ENCODE measurements at regions not wholly inside any gene's neighbourhood (a gene's known extent, or its start where the extent isn't known, plus 50 kb on each side); places are given as distances from the start of the nearest gene placed in this dataset.

DNA sequence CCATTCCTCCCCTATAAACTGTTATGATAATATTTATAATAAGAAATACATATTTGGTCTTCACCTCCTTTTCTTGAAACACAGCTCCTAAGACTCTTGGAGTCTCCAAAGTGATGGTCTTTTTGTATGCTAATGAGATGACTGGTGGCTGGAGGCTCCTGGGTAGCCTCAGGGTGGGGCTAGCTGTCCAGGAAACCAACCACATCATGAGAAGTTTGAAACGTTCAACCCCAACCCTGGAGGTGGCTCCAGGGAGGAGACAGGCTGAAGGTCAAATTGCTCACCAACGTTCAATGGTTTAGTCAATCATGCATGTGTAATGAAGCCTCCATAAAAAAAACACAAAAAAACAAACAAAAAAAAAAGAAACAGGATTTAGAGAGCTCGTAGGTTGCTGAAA lies 298.7 kb upstream of the MGAT5 start:
- Histone ChIP-seq H3K36me3 (ENCODE audit: control insufficient read depth in 1 of 2, insufficient read depth in 2 of 2, low read length in 2 of 2) (no peaks in the 10 kb centered on the region), H3K9me3 (ENCODE audit: control insufficient read depth in 1 of 2, low read length in 2 of 2) (no peaks in the 10 kb centered on the region), H3K27me3 (ENCODE audit: control insufficient read depth in 1 of 2, insufficient read depth in 2 of 2, low read length in 2 of 2) (no peaks in the 10 kb centered on the region), H3K4me1 (ENCODE audit: control insufficient read depth in 1 of 2, insufficient read depth in 2 of 2, low read length in 2 of 2) (no peaks in the 10 kb centered on the region), H3K9ac (ENCODE audit: low read depth in 1 of 2, low read length in 2 of 2) (no peak overlapping the region), H3K4me3 (ENCODE audit: low read depth in 1 of 2, low read length in 2 of 2) (no peak overlapping the region), H3K27ac (ENCODE audit: low read depth, low read length) (no peak overlapping the region)

DNA sequence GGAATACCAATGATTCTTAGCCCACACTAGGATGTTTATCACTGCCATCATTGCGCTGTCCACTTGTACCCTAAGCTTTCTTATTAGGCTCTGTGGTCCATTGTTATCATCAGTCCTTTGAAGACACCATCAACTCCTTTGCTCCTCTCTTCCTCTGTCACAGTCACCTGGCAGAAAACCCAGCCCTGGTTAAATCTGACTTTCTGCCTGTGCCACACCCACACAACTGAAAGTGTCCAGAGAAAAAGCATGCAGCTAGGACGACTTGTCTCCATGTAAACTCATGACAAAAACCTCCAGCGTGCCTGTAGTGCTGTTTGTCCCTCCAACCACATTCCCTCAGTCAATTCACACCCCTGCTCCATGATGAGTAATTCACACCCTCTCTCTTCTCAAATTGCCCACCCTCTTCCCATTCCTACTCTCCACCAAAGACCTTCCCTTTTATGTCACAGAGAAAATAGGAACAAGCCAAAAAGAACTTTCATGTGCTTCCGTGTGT lies 297.4 kb upstream of the MGAT5 start:
- Histone ChIP-seq H3K9me3 (ENCODE audit: control insufficient read depth in 1 of 2, low read length in 2 of 2) (no peaks in the 10 kb centered on the region), H3K27ac (ENCODE audit: low read depth, low read length) (no peak overlapping the region), H3K27me3 (ENCODE audit: control insufficient read depth in 1 of 2, insufficient read depth in 2 of 2, low read length in 2 of 2) (no peaks in the 10 kb centered on the region), H3K4me1 (ENCODE audit: control insufficient read depth in 1 of 2, insufficient read depth in 2 of 2, low read length in 2 of 2) (no peaks in the 10 kb centered on the region), H3K4me3 (ENCODE audit: low read depth in 1 of 2, low read length in 2 of 2) (no peak overlapping the region), H3K9ac (ENCODE audit: low read depth in 1 of 2, low read length in 2 of 2) (no peak overlapping the region), H3K36me3 (ENCODE audit: control insufficient read depth in 1 of 2, insufficient read depth in 2 of 2, low read length in 2 of 2) (no peaks in the 10 kb centered on the region)

- Histone ChIP-seq H3K4me1 (ENCODE audit: control insufficient read depth in 1 of 2, insufficient read depth in 2 of 2, low read length in 2 of 2) (no peaks in the 10 kb centered on the region), H3K27me3 (ENCODE audit: control insufficient read depth in 1 of 2, insufficient read depth in 2 of 2, low read length in 2 of 2) (no peaks in the 10 kb centered on the region), H3K27ac (ENCODE audit: low read depth, low read length) (no peak overlapping the region), H3K9me3 (ENCODE audit: control insufficient read depth in 1 of 2, low read length in 2 of 2) (no peaks in the 10 kb centered on the region), H3K36me3 (ENCODE audit: control insufficient read depth in 1 of 2, insufficient read depth in 2 of 2, low read length in 2 of 2) (no peaks in the 10 kb centered on the region), H3K9ac (ENCODE audit: low read depth in 1 of 2, low read length in 2 of 2) (no peak overlapping the region), H3K4me3 (ENCODE audit: low read depth in 1 of 2, low read length in 2 of 2) (no peak overlapping the region)
Observed at GRCh38 chr2:133957724-133958480, 296.0 kb upstream of the MGAT5 start.

GRCh38 chr2:133959066-133959465 lies 294.8 kb upstream of the MGAT5 start:
- no peaks in the 10 kb centered on the region for H3K4me1 ChIP-seq (ENCODE audit: control insufficient read depth in 1 of 2, insufficient read depth in 2 of 2, low read length in 2 of 2)
- H3K36me3 ChIP-seq (ENCODE audit: control insufficient read depth in 1 of 2, insufficient read depth in 2 of 2, low read length in 2 of 2), result no peaks in the 10 kb centered on the region
- H3K9me3 ChIP-seq (ENCODE audit: control insufficient read depth in 1 of 2, low read length in 2 of 2), result no peaks in the 10 kb centered on the region
- H3K27ac ChIP-seq (ENCODE audit: low read depth, low read length), result no peak overlapping the region
- no peak overlapping the region for H3K9ac ChIP-seq (ENCODE audit: low read depth in 1 of 2, low read length in 2 of 2)
- H3K4me3 ChIP-seq (ENCODE audit: low read depth in 1 of 2, low read length in 2 of 2), result no peak overlapping the region
- H3K27me3 ChIP-seq (ENCODE audit: control insufficient read depth in 1 of 2, insufficient read depth in 2 of 2, low read length in 2 of 2), result no peaks in the 10 kb centered on the region

- no peak overlapping the region for H3K4me3 ChIP-seq (ENCODE audit: low read depth in 1 of 2, low read length in 2 of 2)
- no peaks in the 10 kb centered on the region for H3K36me3 ChIP-seq (ENCODE audit: control insufficient read depth in 1 of 2, insufficient read depth in 2 of 2, low read length in 2 of 2)
- H3K9me3 ChIP-seq (ENCODE audit: control insufficient read depth in 1 of 2, low read length in 2 of 2), result no peaks in the 10 kb centered on the region
- no peaks in the 10 kb centered on the region for H3K27me3 ChIP-seq (ENCODE audit: control insufficient read depth in 1 of 2, insufficient read depth in 2 of 2, low read length in 2 of 2)
- no peak overlapping the region for H3K9ac ChIP-seq (ENCODE audit: low read depth in 1 of 2, low read length in 2 of 2)
- H3K27ac ChIP-seq (ENCODE audit: low read depth, low read length), result no peak overlapping the region
- no peaks in the 10 kb centered on the region for H3K4me1 ChIP-seq (ENCODE audit: control insufficient read depth in 1 of 2, insufficient read depth in 2 of 2, low read length in 2 of 2)
Observed at GRCh38 chr2:133966720-133967304, 287.1 kb upstream of the MGAT5 start.

DNA sequence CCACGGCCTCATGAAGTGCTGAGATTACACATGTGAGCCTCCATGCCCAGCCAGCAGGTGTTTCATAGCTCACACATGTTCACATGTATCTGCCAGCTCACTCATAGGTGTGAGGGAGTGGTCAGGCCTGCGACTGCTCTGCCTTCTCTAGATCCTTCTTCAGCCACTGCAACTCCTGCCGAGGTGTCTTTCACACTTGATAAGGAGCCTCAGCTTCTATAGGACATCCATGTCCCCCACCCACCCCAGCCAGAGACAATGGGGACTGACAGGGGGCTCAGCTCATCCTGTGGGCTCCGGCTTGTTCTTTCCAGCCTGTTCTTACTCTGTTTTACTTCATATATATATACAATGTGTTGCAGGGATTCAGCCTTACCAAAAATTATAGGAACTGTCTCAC lies 286.5 kb upstream of the MGAT5 start:
- H3K4me1 ChIP-seq (ENCODE audit: control insufficient read depth in 1 of 2, insufficient read depth in 2 of 2, low read length in 2 of 2), result no peaks in the 10 kb centered on the region
- no peaks in the 10 kb centered on the region for H3K9me3 ChIP-seq (ENCODE audit: control insufficient read depth in 1 of 2, low read length in 2 of 2)
- no peaks in the 10 kb centered on the region for H3K27me3 ChIP-seq (ENCODE audit: control insufficient read depth in 1 of 2, insufficient read depth in 2 of 2, low read length in 2 of 2)
- H3K27ac ChIP-seq (ENCODE audit: low read depth, low read length), result no peak overlapping the region
- no peaks in the 10 kb centered on the region for H3K36me3 ChIP-seq (ENCODE audit: control insufficient read depth in 1 of 2, insufficient read depth in 2 of 2, low read length in 2 of 2)
- H3K4me3 ChIP-seq (ENCODE audit: low read depth in 1 of 2, low read length in 2 of 2), result no peak overlapping the region
- no peak overlapping the region for H3K9ac ChIP-seq (ENCODE audit: low read depth in 1 of 2, low read length in 2 of 2)

GRCh38 chr2:133968446-133968845 lies 285.4 kb upstream of the MGAT5 start:
- no peaks in the 10 kb centered on the region for H3K27me3 ChIP-seq (ENCODE audit: control insufficient read depth in 1 of 2, insufficient read depth in 2 of 2, low read length in 2 of 2)
- H3K4me1 ChIP-seq (ENCODE audit: control insufficient read depth in 1 of 2, insufficient read depth in 2 of 2, low read length in 2 of 2), result no peaks in the 10 kb centered on the region
- no peaks in the 10 kb centered on the region for H3K9me3 ChIP-seq (ENCODE audit: control insufficient read depth in 1 of 2, low read length in 2 of 2)
- no peaks in the 10 kb centered on the region for H3K36me3 ChIP-seq (ENCODE audit: control insufficient read depth in 1 of 2, insufficient read depth in 2 of 2, low read length in 2 of 2)
- H3K27ac ChIP-seq (ENCODE audit: low read depth, low read length), result no peak overlapping the region
- no peak overlapping the region for H3K9ac ChIP-seq (ENCODE audit: low read depth in 1 of 2, low read length in 2 of 2)
- H3K4me3 ChIP-seq (ENCODE audit: low read depth in 1 of 2, low read length in 2 of 2), result no peak overlapping the region

GRCh38 chr2:133970641-133971040 lies 283.2 kb upstream of the MGAT5 start:
- Histone ChIP-seq H3K27me3 (ENCODE audit: control insufficient read depth in 1 of 2, insufficient read depth in 2 of 2, low read length in 2 of 2) (no peaks in the 10 kb centered on the region), H3K4me1 (ENCODE audit: control insufficient read depth in 1 of 2, insufficient read depth in 2 of 2, low read length in 2 of 2) (no peaks in the 10 kb centered on the region), H3K9me3 (ENCODE audit: control insufficient read depth in 1 of 2, low read length in 2 of 2) (no peaks in the 10 kb centered on the region), H3K36me3 (ENCODE audit: control insufficient read depth in 1 of 2, insufficient read depth in 2 of 2, low read length in 2 of 2) (no peaks in the 10 kb centered on the region), H3K9ac (ENCODE audit: low read depth in 1 of 2, low read length in 2 of 2) (no peak overlapping the region), H3K4me3 (ENCODE audit: low read depth in 1 of 2, low read length in 2 of 2) (no peak overlapping the region), H3K27ac (ENCODE audit: low read depth, low read length) (no peak overlapping the region)

- Histone ChIP-seq H3K36me3 (ENCODE audit: control insufficient read depth in 1 of 2, insufficient read depth in 2 of 2, low read length in 2 of 2) (no peaks in the 10 kb centered on the region), H3K27me3 (ENCODE audit: control insufficient read depth in 1 of 2, insufficient read depth in 2 of 2, low read length in 2 of 2) (no peaks in the 10 kb centered on the region), H3K4me1 (ENCODE audit: control insufficient read depth in 1 of 2, insufficient read depth in 2 of 2, low read length in 2 of 2) (no peaks in the 10 kb centered on the region), H3K27ac (ENCODE audit: low read depth, low read length) (no peak overlapping the region), H3K4me3 (ENCODE audit: low read depth in 1 of 2, low read length in 2 of 2) (no peak overlapping the region), H3K9ac (ENCODE audit: low read depth in 1 of 2, low read length in 2 of 2) (no peak overlapping the region), H3K9me3 (ENCODE audit: control insufficient read depth in 1 of 2, low read length in 2 of 2) (no peaks in the 10 kb centered on the region)
Observed at GRCh38 chr2:133972297-133972696, 281.6 kb upstream of the MGAT5 start.

DNA sequence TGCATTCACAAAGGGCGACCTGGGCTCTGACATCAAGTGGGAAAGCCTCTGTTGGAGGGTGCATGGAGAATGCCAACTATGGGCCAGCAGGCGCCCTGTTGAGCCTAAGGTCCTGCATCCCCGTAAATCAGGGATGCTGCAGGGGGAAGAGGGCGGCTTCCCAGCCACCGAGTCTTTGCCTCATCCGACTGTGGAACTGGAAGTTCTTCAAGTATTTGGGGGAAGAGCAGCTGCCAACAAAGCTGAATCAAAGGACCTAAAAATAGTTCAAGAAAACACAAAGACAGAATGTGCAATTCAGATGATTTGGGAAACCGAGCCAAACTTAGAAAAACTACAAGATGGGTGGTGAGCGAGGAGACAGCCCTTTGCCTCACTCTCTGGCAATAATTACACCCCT lies 281.1 kb upstream of the MGAT5 start:
- Histone ChIP-seq H3K36me3 (ENCODE audit: control insufficient read depth in 1 of 2, insufficient read depth in 2 of 2, low read length in 2 of 2) (no peaks in the 10 kb centered on the region), H3K4me3 (ENCODE audit: low read depth in 1 of 2, low read length in 2 of 2) (no peak overlapping the region), H3K27ac (ENCODE audit: low read depth, low read length) (no peak overlapping the region), H3K9me3 (ENCODE audit: control insufficient read depth in 1 of 2, low read length in 2 of 2) (no peaks in the 10 kb centered on the region), H3K4me1 (ENCODE audit: control insufficient read depth in 1 of 2, insufficient read depth in 2 of 2, low read length in 2 of 2) (no peaks in the 10 kb centered on the region), H3K27me3 (ENCODE audit: control insufficient read depth in 1 of 2, insufficient read depth in 2 of 2, low read length in 2 of 2) (no peaks in the 10 kb centered on the region), H3K9ac (ENCODE audit: low read depth in 1 of 2, low read length in 2 of 2) (no peak overlapping the region)

All from duodenal mucosa (tissue), 2 donors.